Activated CD8-positive, alpha-beta memory T cell treated with anti-CD3 and anti-CD28 coated beads, Interleukin-2, amount 10 ng/mL, durations not matched to agents 7 days and 5 days (primary cell): ENCODE measurements at regions not wholly inside any gene's neighbourhood (a gene's known extent, or its start where the extent isn't known, plus 50 kb on each side); places are given as distances from the start of the nearest gene placed in this dataset.
"Not testable (repeated sequence)": the region's sequence is repeated elsewhere in the genome, so short reads cannot be mapped to it uniquely, and the experiment has no call there.

Experiments used
- ATAC-seq: fragments of 150-1000 bp; cut with Tn5 transposase; one replicate; pipeline ENCODE4 v1.10.0; 2021; ENCODE audit warnings: moderate library complexity
- CTCF ChIA-PET: fragments of 350-600 bp; sonication (Branson Sonifier 250); formaldehyde crosslinking; loops from one replicate; lab custom pipeline; 2021; ENCODE audit warnings: antibody characterized with exemption; lab: Charles Lee
- DNase-seq: peaks from one replicate; pipeline ENCODE4 v3.0.0-alpha.2; 2020
- H3K27ac Mint-ChIP-seq: one replicate; pipeline ENCODE4 v1.8.0; 2021; ENCODE audit warnings: mild to moderate bottlenecking, mixed read lengths
- H3K27me3 Mint-ChIP-seq: one replicate; pipeline ENCODE4 v1.8.0; 2021; ENCODE audit warnings: mixed read lengths
- H3K36me3 Mint-ChIP-seq: one replicate; pipeline ENCODE4 v1.8.0; 2021; ENCODE audit warnings: mild to moderate bottlenecking, mixed read lengths
- H3K4me1 Mint-ChIP-seq: one replicate; pipeline ENCODE4 v1.8.0; 2021; ENCODE audit warnings: mixed read lengths
- H3K4me3 Mint-ChIP-seq: one replicate; pipeline ENCODE4 v1.8.0; 2021; ENCODE audit warnings: mild to moderate bottlenecking, moderate library complexity, mixed read lengths
- H3K9me3 Mint-ChIP-seq: one replicate; pipeline ENCODE4 v1.8.0; 2022; ENCODE audit warnings: low read depth, mixed read lengths

DNA sequence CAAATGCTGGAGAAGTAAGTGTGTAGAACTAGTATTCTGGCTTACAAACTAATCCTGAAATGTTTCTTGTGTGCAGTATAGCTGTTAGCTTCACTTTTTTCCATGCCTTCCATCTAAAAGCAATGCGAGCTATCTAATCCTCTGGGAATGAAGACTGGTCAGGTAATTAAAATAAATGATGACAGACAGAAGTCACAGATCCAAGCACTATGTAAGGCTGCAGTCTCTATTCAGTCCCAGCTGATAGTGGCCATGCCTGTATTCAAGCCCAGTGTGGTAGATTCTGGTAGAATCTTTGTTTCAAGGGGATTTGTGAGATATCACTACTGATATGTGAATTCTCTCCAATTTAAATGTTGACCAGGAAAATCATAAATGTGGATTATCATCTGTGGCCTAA is 637.2 kb downstream of the TMTC2 start:
- no peak overlapping the region for H3K4me3 Mint-ChIP-seq
- no peak for ATAC-seq
- peaks cover 7% of the 10 kb centered on the region for H3K9me3 Mint-ChIP-seq
- H3K36me3 Mint-ChIP-seq: no peaks in the 10 kb centered on the region
- no peaks in the 10 kb centered on the region for H3K27me3 Mint-ChIP-seq
- no peaks in the 10 kb centered on the region for H3K4me1 Mint-ChIP-seq
- CTCF ChIA-PET: no interaction called here
- H3K27ac Mint-ChIP-seq: no peak overlapping the region
- no peak for DNase-seq

DNA sequence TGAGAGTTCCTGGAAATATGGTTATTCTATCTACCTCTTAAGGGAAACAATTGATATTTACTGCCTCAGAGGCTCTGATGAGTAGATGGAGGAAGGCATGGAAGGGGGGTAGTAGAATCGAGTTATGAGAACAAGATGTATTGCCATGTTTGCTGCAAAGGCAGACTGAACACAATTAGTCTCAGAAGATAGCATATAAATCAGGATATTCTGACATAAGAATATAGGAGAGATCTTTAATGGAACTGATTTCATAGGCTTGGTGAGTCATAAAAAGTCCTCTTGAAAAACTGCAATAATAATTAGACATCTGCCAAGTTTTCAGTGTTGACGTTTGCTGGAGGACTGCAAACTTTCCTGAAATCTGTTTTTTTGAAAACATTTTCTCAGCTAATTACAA is 636.1 kb downstream of the TMTC2 start:
- CTCF ChIA-PET: no interaction called here
- ATAC-seq: no peak

DNA sequence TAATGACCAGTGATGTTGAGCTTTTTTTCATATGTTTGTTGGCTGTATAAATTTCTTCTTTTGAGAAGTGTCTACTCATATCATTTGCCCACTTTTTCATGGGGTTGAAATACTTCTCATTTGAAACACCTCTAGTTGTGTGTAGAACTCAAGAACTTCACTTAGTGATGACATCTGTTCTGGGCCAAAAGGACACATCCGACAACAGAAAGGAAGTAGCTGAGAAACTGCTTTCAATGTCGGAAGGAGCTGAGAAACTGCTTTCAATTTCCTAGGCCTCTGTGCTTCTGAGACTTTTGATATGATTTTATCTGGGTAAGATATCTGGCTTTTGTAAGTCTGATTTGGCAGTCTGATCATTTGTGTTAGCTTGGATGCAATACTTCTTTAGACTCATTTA is 635.3 kb downstream of the TMTC2 start:
- CTCF ChIA-PET: no interaction called here
- no peaks in the 10 kb centered on the region for H3K36me3 Mint-ChIP-seq
- peaks cover 7% of the 10 kb centered on the region for H3K9me3 Mint-ChIP-seq
- no peaks in the 10 kb centered on the region for H3K4me1 Mint-ChIP-seq
- ATAC-seq (no peak), DNase-seq (no peak)
- H3K27ac Mint-ChIP-seq: no peak overlapping the region
- H3K27me3 Mint-ChIP-seq: no peaks in the 10 kb centered on the region
- no peak overlapping the region for H3K4me3 Mint-ChIP-seq

More for the DNA sequence above, 636.1 kb downstream of the TMTC2 start:
- DNase-seq: no peak
- Mint-ChIP-seq H3K36me3 (no peaks in the 10 kb centered on the region), H3K4me3 (no peak overlapping the region), H3K27me3 (no peaks in the 10 kb centered on the region), H3K27ac (no peak overlapping the region), H3K9me3 (peaks cover 7% of the 10 kb centered on the region), H3K4me1 (no peaks in the 10 kb centered on the region)

DNA sequence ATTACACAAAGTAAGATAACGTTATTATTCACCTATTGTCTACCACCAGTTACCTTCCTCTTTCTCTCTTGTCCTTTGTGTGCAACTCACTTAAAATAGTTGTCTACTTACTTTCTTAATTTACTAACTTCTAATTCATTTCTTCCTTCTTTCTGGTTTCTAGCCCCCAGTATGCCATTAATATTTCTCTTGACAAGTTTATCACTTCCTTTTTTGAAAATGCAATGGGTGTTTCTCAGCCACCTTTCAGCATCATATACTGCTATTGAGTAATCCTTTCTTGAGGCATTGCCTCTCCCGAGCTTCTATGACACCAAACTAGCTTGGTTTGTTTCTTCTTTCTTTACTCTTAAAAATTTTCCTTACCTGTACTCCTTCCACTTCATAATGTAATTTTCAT is 633.6 kb downstream of the TMTC2 start:
- CTCF ChIA-PET: no interaction called here
- H3K4me1 Mint-ChIP-seq: no peaks in the 10 kb centered on the region
- peaks cover 7% of the 10 kb centered on the region for H3K9me3 Mint-ChIP-seq
- DNase-seq (no peak), ATAC-seq (no peak)
- H3K27me3 Mint-ChIP-seq: no peaks in the 10 kb centered on the region
- no peak overlapping the region for H3K27ac Mint-ChIP-seq
- H3K4me3 Mint-ChIP-seq: no peak overlapping the region
- no peaks in the 10 kb centered on the region for H3K36me3 Mint-ChIP-seq

DNA sequence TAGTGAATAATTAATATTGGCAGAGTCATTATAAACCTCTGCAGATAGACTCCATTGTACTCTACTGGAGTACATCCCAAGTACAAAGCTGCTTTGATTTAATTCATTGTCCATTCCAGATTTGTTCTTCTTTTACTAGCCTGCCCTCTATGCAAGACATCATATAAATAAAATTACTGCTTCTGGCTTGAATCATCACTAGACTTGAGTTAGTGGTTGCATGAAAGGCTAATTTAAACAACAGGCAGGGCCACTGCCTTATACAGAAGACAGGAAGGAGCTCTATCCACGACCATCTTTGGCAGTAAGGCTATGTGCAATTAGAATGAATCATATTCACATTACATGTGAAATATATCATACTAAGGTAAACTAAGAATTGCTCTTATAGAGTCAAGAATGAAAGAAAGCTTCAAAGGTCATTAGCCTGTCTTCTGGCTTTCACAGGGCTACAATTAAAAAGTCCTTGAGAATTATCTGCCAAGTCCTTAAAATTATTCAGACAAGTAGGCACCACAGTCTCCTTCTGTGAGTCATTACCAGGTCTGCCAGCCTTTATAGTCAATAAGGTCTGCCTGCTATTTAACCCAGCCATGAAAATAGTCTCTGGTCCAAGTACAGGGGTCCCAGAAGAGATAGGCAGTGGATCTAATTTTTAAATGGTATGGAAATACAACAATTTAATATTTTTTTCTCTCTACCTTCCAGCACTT is 631.8 kb downstream of the TMTC2 start:
- no peak for ATAC-seq
- Mint-ChIP-seq H3K4me1 (no peaks in the 10 kb centered on the region), H3K4me3 (no peak overlapping the region), H3K27ac (no peak overlapping the region), H3K27me3 (no peaks in the 10 kb centered on the region), H3K36me3 (no peaks in the 10 kb centered on the region), H3K9me3 (peaks cover 6% of the 10 kb centered on the region)
- no peak for DNase-seq
- CTCF ChIA-PET: no interaction called here

DNA sequence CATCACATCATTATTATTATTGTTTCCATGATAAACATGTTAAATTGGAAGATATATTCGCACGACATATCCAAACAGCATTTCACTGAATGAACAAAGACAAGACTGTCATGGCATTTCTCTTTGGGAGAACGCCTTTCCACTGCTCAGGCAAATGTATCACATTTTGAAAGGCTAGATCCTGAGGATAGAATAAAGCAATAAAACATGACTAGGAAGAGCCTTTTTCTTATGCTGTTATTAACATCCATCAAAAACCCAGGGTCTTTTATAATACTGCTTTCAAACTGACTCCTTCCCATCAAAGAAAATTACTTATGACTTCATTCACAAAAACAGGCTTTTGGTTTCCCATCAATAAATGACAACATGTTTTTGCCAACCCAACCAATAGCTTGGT is 630.9 kb downstream of the TMTC2 start:
- DNase-seq (no peak), ATAC-seq (no peak)
- no peak overlapping the region for H3K4me3 Mint-ChIP-seq
- H3K36me3 Mint-ChIP-seq: no peaks in the 10 kb centered on the region
- H3K4me1 Mint-ChIP-seq: no peaks in the 10 kb centered on the region
- CTCF ChIA-PET: no interaction called here
- H3K27me3 Mint-ChIP-seq: no peaks in the 10 kb centered on the region
- H3K27ac Mint-ChIP-seq: no peak overlapping the region
- H3K9me3 Mint-ChIP-seq: peaks cover 5% of the 10 kb centered on the region

DNA sequence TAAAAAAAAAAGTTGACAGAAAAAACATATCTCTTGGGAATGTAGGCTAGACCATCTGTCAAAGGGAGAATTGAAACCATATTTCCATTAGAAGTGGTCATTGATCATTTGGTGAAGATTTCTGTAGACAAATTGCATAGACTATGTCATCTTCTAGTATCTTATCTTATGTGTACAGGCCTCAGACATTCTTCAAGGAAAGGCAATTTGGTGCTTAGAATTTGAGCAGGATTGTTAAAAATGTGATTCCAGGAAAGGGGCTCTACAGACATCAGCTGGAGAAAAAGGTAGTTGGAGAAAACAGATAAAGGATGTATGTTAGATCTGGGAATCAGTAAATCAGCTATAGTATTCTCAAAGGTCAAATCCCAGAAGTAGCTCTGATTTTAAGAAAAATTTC is 627.1 kb downstream of the TMTC2 start:
- H3K27ac Mint-ChIP-seq: no peak overlapping the region
- no peak overlapping the region for H3K4me3 Mint-ChIP-seq
- DNase-seq: no peak
- CTCF ChIA-PET: no interaction called here
- no peaks in the 10 kb centered on the region for H3K27me3 Mint-ChIP-seq
- ATAC-seq: no peak
- H3K9me3 Mint-ChIP-seq: no peaks in the 10 kb centered on the region
- H3K4me1 Mint-ChIP-seq: no peaks in the 10 kb centered on the region
- H3K36me3 Mint-ChIP-seq: no peaks in the 10 kb centered on the region

DNA sequence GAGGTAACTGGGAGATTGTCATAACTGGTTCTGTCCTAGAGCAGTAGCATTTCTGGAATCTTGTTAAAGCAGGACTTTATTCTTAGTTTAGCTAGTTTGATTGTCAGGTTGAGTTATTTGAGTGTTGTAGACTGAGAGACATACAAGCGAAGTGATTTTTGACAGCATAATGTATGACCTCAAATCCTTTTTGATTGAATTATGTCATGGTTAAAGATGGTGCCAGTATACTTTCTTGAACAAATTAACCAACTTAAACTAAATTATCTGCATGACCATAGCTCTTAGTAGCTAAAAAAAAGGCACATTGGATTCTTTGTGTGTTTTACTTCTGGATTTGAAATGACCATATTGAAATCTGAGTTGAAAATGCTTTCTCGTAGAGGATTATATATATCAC is 626.6 kb downstream of the TMTC2 start:
- Mint-ChIP-seq H3K27ac (no peak overlapping the region), H3K27me3 (no peaks in the 10 kb centered on the region), H3K9me3 (no peaks in the 10 kb centered on the region), H3K36me3 (no peaks in the 10 kb centered on the region), H3K4me3 (no peak overlapping the region), H3K4me1 (no peaks in the 10 kb centered on the region)
- ATAC-seq: no peak
- CTCF ChIA-PET: no interaction called here
- DNase-seq: no peak

DNA sequence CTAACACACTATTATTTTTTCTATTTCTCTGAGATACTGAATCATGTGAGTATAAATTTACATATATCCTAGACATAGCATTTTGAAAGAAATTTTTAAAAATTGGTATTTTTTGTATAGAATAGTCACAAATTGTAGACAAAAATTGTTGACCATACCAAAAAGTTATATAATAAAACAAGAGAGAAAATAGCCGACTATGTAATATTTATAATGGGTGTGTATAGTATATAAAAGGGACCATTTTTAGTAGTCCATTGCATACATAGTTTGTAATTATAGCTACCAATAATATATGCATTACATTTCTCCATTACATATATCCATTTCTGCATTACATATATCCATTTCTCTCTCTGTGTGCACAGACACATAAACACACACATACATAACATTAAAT is 590.2 kb downstream of the TMTC2 start:
- ATAC-seq: no peak
- no peak for DNase-seq
- no peak overlapping the region for H3K4me3 Mint-ChIP-seq
- CTCF ChIA-PET: no interaction called here
- no peak overlapping the region for H3K27ac Mint-ChIP-seq
- H3K27me3 Mint-ChIP-seq: no peaks in the 10 kb centered on the region
- H3K4me1 Mint-ChIP-seq: no peaks in the 10 kb centered on the region
- H3K9me3 Mint-ChIP-seq: peaks cover 7% of the 10 kb centered on the region
- no peaks in the 10 kb centered on the region for H3K36me3 Mint-ChIP-seq

DNA sequence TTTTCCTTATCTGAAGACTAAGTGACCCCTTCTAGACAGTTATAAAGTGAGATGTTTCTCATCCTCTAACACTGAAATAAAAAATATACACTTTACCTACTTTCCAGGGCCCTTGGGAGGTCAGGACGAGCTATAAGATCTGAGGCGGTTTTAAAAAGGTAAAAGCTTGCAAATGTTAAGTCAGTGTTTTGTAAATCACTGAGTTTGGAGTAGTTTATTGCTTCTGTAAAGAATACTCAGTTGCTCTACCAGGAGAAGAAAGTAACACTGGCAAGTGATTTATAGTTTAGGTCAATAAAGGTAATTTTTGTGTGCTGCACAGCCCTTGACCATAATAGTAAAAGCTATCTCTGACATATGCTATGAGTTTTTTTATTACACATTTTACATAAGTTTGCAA is 584.5 kb downstream of the TMTC2 start:
- Mint-ChIP-seq H3K4me3 (no peak overlapping the region), H3K27me3 (no peaks in the 10 kb centered on the region), H3K27ac (no peak overlapping the region), H3K9me3 (peaks cover 4% of the 10 kb centered on the region), H3K36me3 (no peaks in the 10 kb centered on the region), H3K4me1 (no peaks in the 10 kb centered on the region)
- ATAC-seq: no peak
- CTCF ChIA-PET: no interaction called here
- DNase-seq: no peak

DNA sequence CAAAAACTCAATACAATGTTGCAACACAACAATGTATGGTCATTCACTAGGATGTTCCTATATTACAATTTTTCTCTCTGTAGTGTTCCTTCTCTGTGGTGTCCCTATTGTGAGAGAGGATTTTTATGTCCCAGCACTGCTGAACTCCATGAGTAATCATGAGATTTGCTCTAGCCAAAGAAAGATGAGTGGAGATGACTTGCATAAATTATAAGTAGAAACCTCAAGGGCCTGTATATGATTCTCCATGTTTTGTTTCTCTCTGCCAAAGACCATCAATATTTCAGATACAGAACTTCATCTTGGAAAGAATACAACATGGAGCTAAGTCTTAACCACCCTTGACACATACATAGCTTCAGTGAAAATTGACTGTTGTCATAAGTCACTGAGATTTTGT is 579.1 kb downstream of the TMTC2 start:
- H3K27me3 Mint-ChIP-seq: no peaks in the 10 kb centered on the region
- ATAC-seq (no peak), DNase-seq (no peak)
- H3K4me3 Mint-ChIP-seq: no peak overlapping the region
- H3K4me1 Mint-ChIP-seq: no peaks in the 10 kb centered on the region
- no peak overlapping the region for H3K27ac Mint-ChIP-seq
- H3K9me3 Mint-ChIP-seq: no peaks in the 10 kb centered on the region
- no peaks in the 10 kb centered on the region for H3K36me3 Mint-ChIP-seq
- CTCF ChIA-PET: no interaction called here

DNA sequence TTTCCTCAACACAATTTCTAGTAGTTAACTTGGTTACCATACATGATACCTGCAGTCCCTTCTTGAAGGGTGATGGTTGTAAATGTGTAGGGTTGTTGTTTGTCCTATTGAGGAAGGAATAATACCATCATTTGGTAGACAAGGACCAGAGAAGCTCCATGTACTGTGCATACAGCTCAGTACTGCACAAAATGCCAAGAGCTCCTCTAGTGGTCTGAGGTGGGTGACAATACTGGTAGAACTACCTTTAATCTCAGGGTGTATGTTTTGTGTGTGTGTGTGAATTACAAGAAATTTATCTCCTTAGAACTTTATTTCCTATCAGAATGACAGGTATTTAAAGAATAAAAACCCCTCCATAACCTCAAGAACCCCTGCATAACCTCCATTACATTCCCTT is 575.3 kb downstream of the TMTC2 start:
- H3K9me3 Mint-ChIP-seq: no peaks in the 10 kb centered on the region
- DNase-seq (no peak), ATAC-seq (no peak)
- H3K36me3 Mint-ChIP-seq: no peaks in the 10 kb centered on the region
- H3K4me3 Mint-ChIP-seq: no peak overlapping the region
- no peak overlapping the region for H3K27ac Mint-ChIP-seq
- no peaks in the 10 kb centered on the region for H3K4me1 Mint-ChIP-seq
- no peaks in the 10 kb centered on the region for H3K27me3 Mint-ChIP-seq
- CTCF ChIA-PET: interaction anchor here (1.3 kb wide), 1 partner anchor 576 kb away, joined by 4 read pairs; no protein-coding TSS in a partner anchor

DNA sequence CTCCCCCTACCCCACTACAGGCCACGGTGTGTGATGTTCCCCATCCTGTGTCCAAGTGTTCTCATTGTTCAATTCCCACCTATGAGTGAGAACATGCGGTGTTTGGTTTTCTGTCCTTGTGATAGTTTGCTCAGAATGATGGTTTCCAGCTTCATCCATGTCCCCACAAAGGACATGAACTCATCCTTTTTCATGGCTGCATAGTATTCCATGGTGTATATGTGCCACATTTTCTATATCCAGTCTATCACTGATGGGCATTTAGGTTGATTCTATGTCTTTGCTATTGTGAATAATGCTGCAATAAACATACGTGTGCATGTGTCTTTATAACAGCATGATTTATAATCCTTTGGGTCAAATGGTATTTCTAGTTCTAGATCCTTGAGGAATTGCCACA is 573.4 kb downstream of the TMTC2 start:
- CTCF ChIA-PET, H3K27ac Mint-ChIP-seq, H3K36me3 Mint-ChIP-seq, DNase-seq, ATAC-seq, H3K9me3 Mint-ChIP-seq, H3K4me3 Mint-ChIP-seq, H3K27me3 Mint-ChIP-seq, H3K4me1 Mint-ChIP-seq: not testable (repeated sequence)

DNA sequence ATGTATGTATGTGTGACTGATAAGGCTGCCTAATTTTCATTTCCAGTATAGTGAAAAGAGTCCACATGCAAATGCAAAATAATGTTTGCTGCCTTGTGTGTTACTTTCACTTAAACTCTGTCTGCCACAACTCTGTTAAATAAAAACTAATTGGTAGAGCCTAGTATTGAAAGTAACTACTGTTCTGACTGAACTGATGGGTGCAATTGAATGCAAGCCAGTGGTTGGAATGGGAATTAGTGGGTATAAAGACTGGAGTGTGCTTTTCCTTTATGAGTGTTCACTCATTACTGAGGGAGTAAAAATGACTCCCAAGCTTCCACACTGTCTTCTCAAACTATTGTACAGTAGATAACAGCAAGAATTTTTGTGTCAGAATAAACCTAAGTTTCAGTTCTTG is 571.0 kb downstream of the TMTC2 start:
- no peak for ATAC-seq
- CTCF ChIA-PET: no interaction called here
- Mint-ChIP-seq H3K4me3 (no peak overlapping the region), H3K36me3 (no peaks in the 10 kb centered on the region), H3K9me3 (no peaks in the 10 kb centered on the region), H3K4me1 (no peaks in the 10 kb centered on the region), H3K27ac (no peak overlapping the region), H3K27me3 (no peaks in the 10 kb centered on the region)
- DNase-seq: no peak

DNA sequence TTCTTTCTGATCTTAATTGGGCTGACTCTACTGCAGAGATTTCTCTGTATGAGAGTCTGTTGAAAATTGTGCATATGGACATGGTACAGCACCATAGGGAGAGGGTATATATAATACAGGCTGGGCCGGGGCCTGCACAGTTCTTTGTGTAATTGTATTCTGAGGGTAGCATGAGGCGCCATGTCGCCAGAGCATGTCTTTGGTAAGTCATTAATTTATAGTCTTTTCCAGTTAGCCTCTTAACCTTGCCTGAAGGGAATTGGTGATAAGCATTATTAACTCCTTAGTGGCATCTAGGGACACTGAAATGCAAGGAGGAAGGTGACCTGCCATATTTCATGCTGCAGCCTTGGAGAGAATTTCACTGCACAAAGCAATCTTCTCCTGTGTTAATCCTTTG is 569.9 kb downstream of the TMTC2 start:
- no peak overlapping the region for H3K27ac Mint-ChIP-seq
- H3K4me1 Mint-ChIP-seq: no peaks in the 10 kb centered on the region
- H3K4me3 Mint-ChIP-seq: no peak overlapping the region
- CTCF ChIA-PET: no interaction called here
- H3K36me3 Mint-ChIP-seq: no peaks in the 10 kb centered on the region
- H3K27me3 Mint-ChIP-seq: no peaks in the 10 kb centered on the region
- no peaks in the 10 kb centered on the region for H3K9me3 Mint-ChIP-seq
- DNase-seq: no peak
- ATAC-seq: no peak
